ENCODE measurements at regions not wholly inside any gene's neighbourhood (a gene's known extent, or its start where the extent isn't known, plus 50 kb on each side); places are given as distances from the start of the nearest gene placed in this dataset.

DNA sequence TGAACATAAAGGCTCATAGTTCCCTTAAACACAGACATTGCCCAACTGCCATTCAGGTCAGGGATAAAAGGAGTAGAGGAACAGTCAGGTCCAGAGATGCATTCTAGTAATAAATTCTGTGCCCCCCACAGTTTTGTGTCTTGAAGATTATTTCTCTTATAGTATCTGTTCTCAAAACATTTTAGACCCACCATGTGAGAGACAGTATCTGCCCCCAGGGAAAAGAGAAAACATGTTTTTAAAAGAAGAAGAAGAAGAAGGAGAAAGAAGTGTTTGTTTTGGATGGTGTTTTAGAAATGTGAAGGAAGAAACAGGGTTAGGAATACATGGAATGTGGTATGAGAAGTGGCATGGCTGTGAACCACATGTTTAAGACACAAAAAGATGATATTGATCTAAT lies 629.6 kb upstream of the EPHA7 start:
- ATAC-seq (no peak), DNase-seq (no peak)
- no peak overlapping the region for H3K27ac ChIP-seq
- intact Hi-C loops (cut with DNase I) = no loop called here
- TF ChIP-seq, protein P1, sequence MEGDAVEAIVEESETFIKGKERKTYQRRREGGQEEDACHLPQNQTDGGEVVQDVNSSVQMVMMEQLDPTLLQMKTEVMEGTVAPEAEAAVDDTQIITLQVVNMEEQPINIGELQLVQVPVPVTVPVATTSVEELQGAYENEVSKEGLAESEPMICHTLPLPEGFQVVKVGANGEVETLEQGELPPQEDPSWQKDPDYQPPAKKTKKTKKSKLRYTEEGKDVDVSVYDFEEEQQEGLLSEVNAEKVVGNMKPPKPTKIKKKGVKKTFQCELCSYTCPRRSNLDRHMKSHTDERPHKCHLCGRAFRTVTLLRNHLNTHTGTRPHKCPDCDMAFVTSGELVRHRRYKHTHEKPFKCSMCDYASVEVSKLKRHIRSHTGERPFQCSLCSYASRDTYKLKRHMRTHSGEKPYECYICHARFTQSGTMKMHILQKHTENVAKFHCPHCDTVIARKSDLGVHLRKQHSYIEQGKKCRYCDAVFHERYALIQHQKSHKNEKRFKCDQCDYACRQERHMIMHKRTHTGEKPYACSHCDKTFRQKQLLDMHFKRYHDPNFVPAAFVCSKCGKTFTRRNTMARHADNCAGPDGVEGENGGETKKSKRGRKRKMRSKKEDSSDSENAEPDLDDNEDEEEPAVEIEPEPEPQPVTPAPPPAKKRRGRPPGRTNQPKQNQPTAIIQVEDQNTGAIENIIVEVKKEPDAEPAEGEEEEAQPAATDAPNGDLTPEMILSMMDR (IDR thresholded peaks at IDR 0.05) = no peak
- TF ChIP-seq POLR2A (IDR thresholded peaks at IDR 0.05) = no peak
- H3K4me3 ChIP-seq = no peak overlapping the region
- H3K4me1 ChIP-seq = no peaks in the 10 kb centered on the region
- no peaks in the 10 kb centered on the region for H3K36me3 ChIP-seq
- H3K9me3 ChIP-seq = no peaks in the 10 kb centered on the region
- H3K27me3 ChIP-seq = peaks cover 0 to 3% (median 0%) of the 10 kb centered on the region in 9 donors

GRCh38 chr6:94045099-94045829 lies 625.9 kb upstream of the EPHA7 start:
- intact Hi-C loops (cut with DNase I) = no loop called here
- Histone ChIP-seq H3K4me3 (no peak overlapping the region), H3K27ac (no peak overlapping the region), H3K36me3 (no peaks in the 10 kb centered on the region), H3K4me1 (no peaks in the 10 kb centered on the region), H3K9me3 (no peaks in the 10 kb centered on the region), H3K27me3 (peaks cover 0 to 3% (median 0%) of the 10 kb centered on the region in 9 donors)
- ATAC-seq (no peak), DNase-seq (no peak)
- WGBS, 4 donors = 74 to 76% (median 75%) methylated on average over 12 of the region's 12 CpGs
- TF ChIP-seq, protein P1 (IDR thresholded peaks at IDR 0.05) = no peak
- no peak for TF ChIP-seq POLR2A (IDR thresholded peaks at IDR 0.05)

- H3K4me1 ChIP-seq = no peaks in the 10 kb centered on the region
- peaks cover 0 to 6% (median 0%) of the 10 kb centered on the region in 12 donors for H3K9me3 ChIP-seq
- DNase-seq (no peak), ATAC-seq (no peak)
- no peak for TF ChIP-seq POLR2A (IDR thresholded peaks at IDR 0.05)
- TF ChIP-seq, protein P1 (IDR thresholded peaks at IDR 0.05) = no peak
- intact Hi-C loops (cut with DNase I) = no loop called here
- no peak overlapping the region for H3K27ac ChIP-seq
- H3K4me3 ChIP-seq = no peak overlapping the region
- 68 to 77% (median 74%) methylated on average over 3 of the region's 3 CpGs for WGBS, 4 donors
- no peaks in the 10 kb centered on the region for H3K36me3 ChIP-seq
- H3K27me3 ChIP-seq = peaks cover 0 to 3% (median 0%) of the 10 kb centered on the region in 9 donors
These were observed 622.8 kb upstream of the EPHA7 start for GRCh38 chr6:94041945-94042709.

DNA sequence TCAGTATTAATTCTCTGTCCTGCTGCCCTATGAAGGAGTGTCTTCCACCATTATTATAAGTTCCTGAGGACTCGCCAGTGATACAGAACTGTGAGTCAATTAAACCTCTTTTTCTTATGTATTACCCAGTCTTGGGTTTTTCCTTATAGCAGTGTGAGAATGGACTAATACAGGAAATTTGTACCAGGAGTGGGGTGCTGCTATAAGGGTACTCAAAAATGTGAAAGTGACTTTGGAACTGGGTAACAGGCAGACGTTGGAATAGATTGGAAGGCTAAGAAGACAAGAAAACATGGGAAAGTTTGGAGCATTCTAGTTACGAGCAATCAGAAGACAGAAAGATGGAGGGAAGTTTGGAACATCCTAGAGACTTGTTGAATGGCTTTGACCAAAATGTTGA lies 616.7 kb upstream of the EPHA7 start:
- no peak for ATAC-seq
- H3K36me3 ChIP-seq = no peaks in the 10 kb centered on the region
- peaks cover 0 to 21% (median 8%) of the 10 kb centered on the region in 12 donors for H3K9me3 ChIP-seq
- TF ChIP-seq, protein P1 (IDR thresholded peaks at IDR 0.05) = no peak
- TF ChIP-seq POLR2A (IDR thresholded peaks at IDR 0.05) = no peak
- intact Hi-C loops (cut with DNase I) = no loop called here
- WGBS, 4 donors = 82 to 89% (median 87%) methylated on average over 3 of the region's 3 CpGs
- H3K27me3 ChIP-seq = no peaks in the 10 kb centered on the region
- H3K4me3 ChIP-seq = no peak overlapping the region
- DNase-seq = no peak
- no peak overlapping the region for H3K27ac ChIP-seq
- no peaks in the 10 kb centered on the region for H3K4me1 ChIP-seq

Measured in heart left ventricle (tissue), 16 donors.